ENCODE measurements at regions not wholly inside any gene's neighbourhood (a gene's known extent, or its start where the extent isn't known, plus 50 kb on each side); places are given as distances from the start of the nearest gene placed in this dataset.
A peak's percentile ranks its signal among the peaks of the same experiment; 100 is the strongest.

DNA sequence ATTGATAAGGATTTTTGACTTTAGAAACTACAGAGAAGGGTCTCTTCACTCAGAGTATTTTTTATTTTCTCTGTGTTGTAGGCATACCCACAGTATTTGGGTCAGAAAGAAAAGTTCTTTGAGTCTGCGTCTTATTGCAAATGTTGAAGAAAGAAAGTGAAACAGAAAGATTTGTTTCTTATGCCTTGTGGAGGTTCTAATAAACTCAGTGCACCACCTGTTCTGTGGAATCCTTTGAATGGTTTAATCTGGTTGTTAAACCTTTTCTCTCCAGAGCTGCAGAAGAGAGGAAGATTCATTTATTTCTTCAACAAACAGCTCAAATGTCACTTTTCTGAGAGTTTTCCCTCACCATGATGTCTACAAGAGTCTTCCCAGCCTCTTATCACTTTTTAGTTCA is 146.6 kb upstream of the PLEKHG7 start:
- peak; percentile 65 for ATAC-seq (replicated peaks; ENCODE audit: extremely low read depth, poor library complexity, severe bottlenecking)
- Mint-ChIP-seq H3K4me3 (peak overlapping the region; percentile 43), H3K36me3 (ENCODE audit: insufficient read depth) (no peaks in the 10 kb centered on the region), H3K4me1 (peaks cover 31% of the 10 kb centered on the region), H3K27ac (ENCODE audit: low read depth) (no peak overlapping the region), H3K27me3 (no peaks in the 10 kb centered on the region), H3K9me3 (peaks cover 6% of the 10 kb centered on the region)
- DNase-seq (ENCODE audit: low spot score in 2 of 2): no peak

DNA sequence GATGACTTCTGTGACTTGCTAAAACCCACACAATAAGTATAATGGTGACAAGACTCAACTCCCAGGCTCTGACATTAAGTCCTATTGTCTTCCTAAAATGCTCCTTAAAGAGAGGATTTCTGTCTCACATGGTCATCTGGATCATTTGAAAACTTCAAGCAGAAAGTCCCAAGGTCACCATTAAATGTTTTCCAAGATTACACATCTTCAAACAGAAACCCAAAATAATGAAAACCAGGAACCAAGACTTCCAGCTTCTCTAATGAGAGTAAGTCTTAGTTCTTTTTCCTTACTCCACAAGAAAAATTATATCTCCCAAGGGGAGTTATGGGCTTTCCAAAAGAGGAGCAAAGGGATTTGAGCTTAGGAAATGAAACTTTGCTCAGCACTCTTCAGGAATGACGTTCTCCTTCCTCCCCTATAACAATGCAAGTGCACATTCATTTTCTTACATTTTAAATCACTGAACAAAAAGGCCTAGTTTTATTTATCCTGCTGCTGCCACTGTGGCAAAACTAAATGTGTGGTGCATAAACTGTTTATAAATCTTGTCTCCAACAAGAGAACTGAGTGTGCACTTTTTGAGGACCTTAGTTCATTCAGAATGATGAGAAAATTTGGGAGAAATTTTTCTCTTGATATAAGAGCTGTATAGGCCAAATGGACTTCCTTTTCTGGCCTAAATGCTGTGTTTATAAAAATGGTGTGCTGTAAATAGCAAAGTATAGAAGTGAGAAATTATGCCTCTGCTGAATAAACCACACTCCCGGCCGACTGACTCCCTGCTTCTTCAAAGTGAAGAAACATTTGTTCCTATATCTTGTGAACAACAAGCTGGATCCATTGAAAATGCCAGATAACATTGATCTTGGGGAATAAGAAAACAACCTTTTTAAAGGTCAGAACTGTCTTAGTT is 148.4 kb upstream of the PLEKHG7 start:
- Mint-ChIP-seq H3K27ac (ENCODE audit: low read depth) (no peak overlapping the region), H3K4me1 (peaks cover 31% of the 10 kb centered on the region), H3K4me3 (no peak overlapping the region), H3K27me3 (no peaks in the 10 kb centered on the region), H3K9me3 (peaks cover 6% of the 10 kb centered on the region), H3K36me3 (ENCODE audit: insufficient read depth) (no peaks in the 10 kb centered on the region)
- no peak for DNase-seq (ENCODE audit: low spot score in 2 of 2)
- ATAC-seq (replicated peaks; ENCODE audit: extremely low read depth, poor library complexity, severe bottlenecking): no peak

- DNase-seq (ENCODE audit: low spot score in 2 of 2): no peak
Measured at GRCh38 chr12:92553389-92553788, 149.4 kb upstream of the PLEKHG7 start.

GRCh38 chr12:92552412-92553108 is 150.2 kb upstream of the PLEKHG7 start:
- Mint-ChIP-seq H3K36me3 (ENCODE audit: insufficient read depth) (no peaks in the 10 kb centered on the region), H3K27ac (ENCODE audit: low read depth) (no peak overlapping the region), H3K9me3 (peaks cover 10% of the 10 kb centered on the region), H3K27me3 (no peaks in the 10 kb centered on the region), H3K4me1 (peaks cover 31% of the 10 kb centered on the region), H3K4me3 (no peak overlapping the region)
- DNase-seq (ENCODE audit: low spot score in 2 of 2) (no peak), ATAC-seq (replicated peaks; ENCODE audit: extremely low read depth, poor library complexity, severe bottlenecking) (no peak)

More at GRCh38 chr12:92553389-92553788, 149.4 kb upstream of the PLEKHG7 start:
- H3K4me3 Mint-ChIP-seq: no peak overlapping the region
- no peaks in the 10 kb centered on the region for H3K36me3 Mint-ChIP-seq (ENCODE audit: insufficient read depth)
- ATAC-seq (replicated peaks; ENCODE audit: extremely low read depth, poor library complexity, severe bottlenecking): no peak
- peaks cover 10% of the 10 kb centered on the region for H3K9me3 Mint-ChIP-seq
- peaks cover 31% of the 10 kb centered on the region for H3K4me1 Mint-ChIP-seq
- no peak overlapping the region for H3K27ac Mint-ChIP-seq (ENCODE audit: low read depth)
- H3K27me3 Mint-ChIP-seq: no peaks in the 10 kb centered on the region

- Mint-ChIP-seq H3K27me3 (no peaks in the 10 kb centered on the region), H3K4me3 (no peak overlapping the region), H3K4me1 (peaks cover 25% of the 10 kb centered on the region), H3K27ac (ENCODE audit: low read depth) (no peak overlapping the region), H3K36me3 (ENCODE audit: insufficient read depth) (no peaks in the 10 kb centered on the region), H3K9me3 (peaks cover 6% of the 10 kb centered on the region)
- no peak for DNase-seq (ENCODE audit: low spot score in 2 of 2)
- no peak for ATAC-seq (replicated peaks; ENCODE audit: extremely low read depth, poor library complexity, severe bottlenecking)
Measured at GRCh38 chr12:92551853-92552397, 150.9 kb upstream of the PLEKHG7 start.

DNA sequence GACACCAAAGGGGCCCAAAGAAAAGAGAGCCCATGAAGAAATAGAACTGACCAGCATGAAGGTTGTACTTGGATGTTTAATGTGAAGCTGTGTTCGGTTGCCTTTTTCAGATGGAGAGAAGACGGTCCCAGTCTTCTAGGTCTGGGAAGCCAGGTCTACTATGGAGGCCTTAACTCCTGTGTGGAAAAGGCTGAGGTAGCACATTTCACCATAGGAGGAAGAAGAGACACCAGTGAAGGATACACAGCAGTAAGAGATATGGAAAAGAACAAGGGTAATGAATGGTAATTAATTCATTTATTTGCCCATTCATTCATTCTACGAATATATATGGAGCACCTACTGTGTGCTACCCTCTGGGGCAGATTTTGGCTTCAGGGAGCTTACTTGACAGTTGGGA is 151.6 kb upstream of the PLEKHG7 start:
- H3K9me3 Mint-ChIP-seq: peaks cover 5% of the 10 kb centered on the region
- H3K27ac Mint-ChIP-seq (ENCODE audit: low read depth): no peak overlapping the region
- H3K4me1 Mint-ChIP-seq: peaks cover 18% of the 10 kb centered on the region
- H3K4me3 Mint-ChIP-seq: no peak overlapping the region
- no peaks in the 10 kb centered on the region for H3K27me3 Mint-ChIP-seq
- DNase-seq (ENCODE audit: low spot score in 2 of 2) (no peak), ATAC-seq (replicated peaks; ENCODE audit: extremely low read depth, poor library complexity, severe bottlenecking) (no peak)
- no peaks in the 10 kb centered on the region for H3K36me3 Mint-ChIP-seq (ENCODE audit: insufficient read depth)

GRCh38 chr12:92550661-92551060 is 152.1 kb upstream of the PLEKHG7 start:
- no peaks in the 10 kb centered on the region for H3K27me3 Mint-ChIP-seq
- H3K4me3 Mint-ChIP-seq: no peak overlapping the region
- peaks cover 5% of the 10 kb centered on the region for H3K9me3 Mint-ChIP-seq
- ATAC-seq (replicated peaks; ENCODE audit: extremely low read depth, poor library complexity, severe bottlenecking): no peak
- no peaks in the 10 kb centered on the region for H3K36me3 Mint-ChIP-seq (ENCODE audit: insufficient read depth)
- no peak overlapping the region for H3K27ac Mint-ChIP-seq (ENCODE audit: low read depth)
- no peak for DNase-seq (ENCODE audit: low spot score in 2 of 2)
- peaks cover 12% of the 10 kb centered on the region for H3K4me1 Mint-ChIP-seq

- ATAC-seq (replicated peaks; ENCODE audit: extremely low read depth, poor library complexity, severe bottlenecking): no peak
- H3K36me3 Mint-ChIP-seq (ENCODE audit: insufficient read depth): no peaks in the 10 kb centered on the region
- DNase-seq (ENCODE audit: low spot score in 2 of 2): no peak
- no peak overlapping the region for H3K27ac Mint-ChIP-seq (ENCODE audit: low read depth)
- no peaks in the 10 kb centered on the region for H3K27me3 Mint-ChIP-seq
- H3K4me1 Mint-ChIP-seq: peaks cover 9% of the 10 kb centered on the region
- no peak overlapping the region for H3K4me3 Mint-ChIP-seq
- H3K9me3 Mint-ChIP-seq: peaks cover 5% of the 10 kb centered on the region
Measured at GRCh38 chr12:92550254-92550653, 152.5 kb upstream of the PLEKHG7 start.

- no peaks in the 10 kb centered on the region for H3K27me3 Mint-ChIP-seq
- H3K9me3 Mint-ChIP-seq: peaks cover 5% of the 10 kb centered on the region
- H3K36me3 Mint-ChIP-seq (ENCODE audit: insufficient read depth): no peaks in the 10 kb centered on the region
- DNase-seq (ENCODE audit: low spot score in 2 of 2) (no peak), ATAC-seq (replicated peaks; ENCODE audit: extremely low read depth, poor library complexity, severe bottlenecking) (no peak)
- peaks cover 4% of the 10 kb centered on the region for H3K4me1 Mint-ChIP-seq
- H3K4me3 Mint-ChIP-seq: no peak overlapping the region
- H3K27ac Mint-ChIP-seq (ENCODE audit: low read depth): no peak overlapping the region
Measured at GRCh38 chr12:92549516-92549915, 153.3 kb upstream of the PLEKHG7 start.

- no peak for DNase-seq (ENCODE audit: low spot score in 2 of 2)
- no peak for ATAC-seq (replicated peaks; ENCODE audit: extremely low read depth, poor library complexity, severe bottlenecking)
- Mint-ChIP-seq H3K36me3 (ENCODE audit: insufficient read depth) (no peaks in the 10 kb centered on the region), H3K9me3 (peaks cover 5% of the 10 kb centered on the region), H3K4me3 (no peak overlapping the region), H3K27ac (ENCODE audit: low read depth) (no peak overlapping the region), H3K4me1 (peaks cover 8% of the 10 kb centered on the region), H3K27me3 (no peaks in the 10 kb centered on the region)
Measured at GRCh38 chr12:92547906-92548305, 154.9 kb upstream of the PLEKHG7 start.

DNA sequence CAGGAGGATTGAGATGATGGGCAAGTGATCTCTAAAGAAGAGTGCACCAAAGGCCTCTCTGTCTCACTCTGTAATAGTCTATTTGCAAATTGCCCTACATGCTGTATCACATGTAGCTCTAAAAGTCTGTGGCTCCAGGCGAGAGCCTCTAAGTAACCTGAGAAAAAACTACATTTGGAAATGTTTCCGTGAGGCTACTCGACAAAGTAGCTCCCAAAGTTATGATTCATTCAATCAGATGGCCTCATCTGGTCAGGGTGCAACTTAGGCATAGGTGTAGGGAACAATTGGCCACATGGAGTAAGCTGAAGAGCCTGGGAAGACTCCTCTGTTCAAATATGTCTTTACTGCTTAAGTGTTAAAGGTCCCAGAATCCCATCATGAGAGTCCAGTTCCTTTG is 155.4 kb upstream of the PLEKHG7 start:
- DNase-seq (ENCODE audit: low spot score in 2 of 2): no peak
- ATAC-seq (replicated peaks; ENCODE audit: extremely low read depth, poor library complexity, severe bottlenecking): no peak
- H3K4me3 Mint-ChIP-seq: no peak overlapping the region

DNA sequence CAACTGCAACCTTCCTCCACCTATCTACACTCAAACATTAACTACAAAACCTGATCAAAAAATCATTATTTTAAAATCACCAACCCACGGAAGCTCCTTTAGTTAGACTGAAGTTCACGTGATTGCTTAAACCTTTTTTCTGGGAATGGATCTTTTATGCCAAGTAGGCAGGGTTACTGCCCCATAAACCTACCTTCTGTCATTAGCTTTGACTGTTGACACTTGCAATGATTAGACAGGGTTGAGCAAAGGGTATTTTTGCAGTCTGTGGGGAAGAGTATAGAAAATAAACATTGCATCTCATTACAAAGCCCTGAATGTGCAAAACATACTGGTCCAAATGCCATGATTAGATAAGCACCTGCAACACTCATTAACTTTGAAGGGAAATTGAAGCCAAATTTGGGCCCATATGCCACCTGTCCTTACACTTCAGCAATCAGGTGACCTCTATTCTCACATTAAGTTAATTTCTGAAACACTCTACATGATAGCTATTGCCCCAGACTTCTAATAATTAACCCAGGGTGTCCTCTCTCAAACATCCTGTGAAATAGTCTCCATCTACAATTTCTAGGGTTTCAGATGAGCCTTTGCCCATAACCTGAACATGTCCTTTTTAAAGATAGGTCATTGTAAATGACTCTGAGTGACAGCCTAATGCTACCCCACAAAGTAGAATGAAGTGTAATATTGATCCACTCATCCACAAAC is 156.0 kb upstream of the PLEKHG7 start:
- no peak for DNase-seq (ENCODE audit: low spot score in 2 of 2)
- Mint-ChIP-seq H3K36me3 (ENCODE audit: insufficient read depth) (no peaks in the 10 kb centered on the region), H3K9me3 (peaks cover 5% of the 10 kb centered on the region), H3K27me3 (no peaks in the 10 kb centered on the region), H3K4me1 (peaks cover 13% of the 10 kb centered on the region), H3K4me3 (no peak overlapping the region), H3K27ac (ENCODE audit: low read depth) (no peak overlapping the region)
- ATAC-seq (replicated peaks; ENCODE audit: extremely low read depth, poor library complexity, severe bottlenecking): no peak

More for the DNA sequence above, 155.4 kb upstream of the PLEKHG7 start:
- Mint-ChIP-seq H3K9me3 (peaks cover 5% of the 10 kb centered on the region), H3K4me1 (peaks cover 8% of the 10 kb centered on the region), H3K27ac (ENCODE audit: low read depth) (no peak overlapping the region), H3K36me3 (ENCODE audit: insufficient read depth) (no peaks in the 10 kb centered on the region), H3K27me3 (no peaks in the 10 kb centered on the region)

All from central memory CD8-positive, alpha-beta T cell (primary cell).